HG02678 (cell line): ENCODE measurements at regions not wholly inside any gene's neighbourhood (a gene's known extent, or its start where the extent isn't known, plus 50 kb on each side); places are given as distances from the start of the nearest gene placed in this dataset.

Experiments used
- ATAC-seq: cut with Tn5 transposase; IDR thresholded peaks from one replicate; pipeline ENCODE4 v1.9.1; 2021; ENCODE audit warnings: mild to moderate bottlenecking, moderate library complexity; ENCODE audit not compliant: unreplicated experiment

DNA sequence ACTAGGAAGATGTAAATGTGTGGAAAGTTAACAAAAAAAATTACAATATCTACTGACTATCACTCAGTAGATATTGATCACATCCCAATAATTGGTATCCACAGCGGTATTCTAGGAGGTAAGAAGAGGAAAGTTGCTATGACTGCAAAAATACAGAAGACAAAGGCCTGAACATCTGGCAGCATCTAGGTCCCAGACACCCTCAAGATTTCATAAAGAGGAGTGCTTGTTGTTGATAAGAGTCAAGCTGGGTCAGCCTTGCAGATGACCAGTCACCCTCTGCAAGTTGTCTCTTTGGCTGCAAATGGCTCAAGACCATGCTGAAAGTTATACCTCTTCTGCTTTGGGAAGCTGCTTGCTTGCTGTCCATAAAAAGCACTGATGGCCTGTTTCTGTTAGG lies 179.8 kb upstream of the FOXN2 start:
- ATAC-seq = no peak

DNA sequence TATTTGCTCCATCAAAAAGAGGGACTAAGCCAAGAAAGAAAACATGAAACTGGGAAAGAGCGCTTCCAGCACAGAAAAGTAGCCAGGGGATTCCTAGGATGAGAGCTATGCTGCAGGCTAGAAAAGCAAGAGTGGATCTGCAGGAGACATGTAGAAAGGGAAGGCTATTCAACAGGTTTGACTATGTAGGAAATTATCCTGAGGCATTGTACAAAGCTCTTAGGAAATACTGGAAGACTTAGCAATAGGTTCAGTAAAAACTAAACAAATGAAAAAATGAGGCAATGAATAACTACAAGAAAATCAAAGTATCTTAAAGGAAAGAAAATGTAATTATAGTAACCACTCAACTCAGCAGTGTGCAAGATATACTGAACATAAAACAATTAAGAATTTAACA lies 178.7 kb upstream of the FOXN2 start:
- ATAC-seq = no peak

DNA sequence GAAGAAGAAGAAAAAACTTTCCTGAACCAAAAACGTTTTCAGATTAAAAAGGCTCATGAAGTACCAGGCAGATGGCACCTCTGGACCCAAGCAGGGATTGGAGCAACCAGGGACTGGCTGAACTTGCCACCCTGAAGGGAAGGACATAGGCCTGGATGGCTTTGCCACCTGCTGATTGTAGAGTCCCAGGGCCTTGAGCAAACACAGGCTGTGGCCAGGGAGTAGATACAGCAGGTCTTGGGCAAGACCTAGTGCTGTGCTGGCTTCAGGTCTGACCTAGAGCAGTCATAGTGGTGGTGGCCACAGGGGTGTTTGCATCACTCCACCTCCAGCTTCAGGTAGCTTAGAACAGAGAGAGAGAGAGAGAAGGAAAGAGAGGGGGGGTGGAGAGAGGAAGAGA lies 176.7 kb upstream of the FOXN2 start:
- ATAC-seq = no peak

DNA sequence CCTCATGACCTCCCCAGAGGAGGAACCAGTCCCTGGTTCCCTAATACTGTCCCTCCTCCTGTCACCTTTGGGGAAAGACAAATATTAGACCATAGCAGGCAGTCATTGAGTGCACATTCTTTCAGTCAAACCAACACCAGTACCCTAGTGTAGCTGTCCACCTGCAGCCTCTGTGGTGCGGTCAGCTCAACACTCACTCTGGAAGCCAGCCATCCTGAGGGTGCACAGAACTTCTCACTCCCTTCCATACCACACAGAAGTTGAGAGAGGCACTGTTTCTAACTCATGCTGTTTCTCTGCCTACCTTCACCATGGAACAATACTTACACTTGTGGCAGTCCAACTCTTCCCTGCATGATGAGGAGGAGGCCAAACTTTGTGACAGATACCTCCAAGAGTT lies 175.6 kb upstream of the FOXN2 start:
- ATAC-seq = no peak

DNA sequence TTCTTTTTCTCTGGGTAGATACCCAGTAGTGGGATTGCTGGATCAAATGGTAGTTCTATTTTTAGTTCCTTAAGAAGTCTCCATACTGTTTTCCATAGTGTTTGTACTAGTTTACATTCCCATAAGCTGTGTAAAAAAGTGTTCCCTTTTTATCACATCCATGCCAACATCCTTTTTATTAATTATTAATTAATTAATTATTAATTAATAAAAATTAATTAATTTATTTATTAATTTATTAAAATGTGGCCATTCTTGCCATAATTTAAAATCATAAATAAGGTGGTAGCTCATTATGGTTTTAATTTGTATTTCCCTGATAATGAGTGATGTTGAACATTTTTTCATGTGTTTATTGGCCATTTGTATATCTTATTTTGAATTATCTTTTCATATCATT lies 173.9 kb upstream of the FOXN2 start:
- ATAC-seq = no peak

DNA sequence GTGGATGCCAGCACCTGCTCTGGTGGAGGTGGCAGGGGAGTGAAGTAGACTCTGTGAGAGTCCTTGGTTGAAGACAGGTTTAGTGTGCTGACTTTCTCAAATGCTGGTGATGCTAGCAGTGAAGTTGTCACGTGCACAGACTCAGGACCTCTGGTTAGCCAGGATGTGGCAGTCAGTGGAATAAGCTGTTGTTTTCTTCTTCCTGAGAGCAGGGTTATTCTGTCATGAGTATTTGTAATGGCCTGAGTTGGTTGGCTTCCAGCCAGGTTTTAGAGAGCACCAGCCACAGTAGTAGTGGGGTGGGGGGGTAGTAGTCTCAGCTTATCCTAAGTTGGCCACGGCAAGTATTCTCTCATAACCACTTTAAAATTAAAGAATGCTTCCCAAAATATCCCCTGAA lies 169.7 kb upstream of the FOXN2 start:
- ATAC-seq = no peak

DNA sequence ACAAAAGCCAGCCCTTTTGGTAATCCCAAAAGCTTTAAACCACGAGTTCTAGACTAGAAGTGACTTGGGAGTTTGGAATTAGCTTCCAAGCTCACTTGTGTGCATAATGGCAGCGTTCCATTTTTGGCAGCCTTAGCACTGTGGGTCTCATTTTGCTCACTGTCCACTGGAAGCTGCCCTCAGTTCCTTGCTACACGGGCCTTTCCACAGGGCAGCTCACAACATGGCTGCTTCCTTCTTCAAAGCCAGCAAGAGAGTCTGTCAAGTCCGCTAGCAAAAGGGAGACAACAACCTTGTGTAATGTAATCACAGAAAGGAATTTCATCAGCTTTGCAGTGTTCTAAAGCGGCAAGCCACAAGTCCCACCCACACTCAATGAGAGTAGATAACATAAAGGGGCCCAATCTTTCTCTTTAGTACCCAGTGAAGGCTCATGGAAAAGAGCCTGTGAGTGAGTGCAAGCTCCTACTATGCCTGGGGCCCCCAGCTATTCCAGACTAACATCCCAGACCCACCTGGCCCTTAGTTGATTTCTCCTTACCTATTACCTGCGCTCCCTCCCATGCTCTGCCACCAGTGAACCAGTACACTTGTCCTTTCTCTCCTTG lies 168.5 kb upstream of the FOXN2 start:
- ATAC-seq = no peak

DNA sequence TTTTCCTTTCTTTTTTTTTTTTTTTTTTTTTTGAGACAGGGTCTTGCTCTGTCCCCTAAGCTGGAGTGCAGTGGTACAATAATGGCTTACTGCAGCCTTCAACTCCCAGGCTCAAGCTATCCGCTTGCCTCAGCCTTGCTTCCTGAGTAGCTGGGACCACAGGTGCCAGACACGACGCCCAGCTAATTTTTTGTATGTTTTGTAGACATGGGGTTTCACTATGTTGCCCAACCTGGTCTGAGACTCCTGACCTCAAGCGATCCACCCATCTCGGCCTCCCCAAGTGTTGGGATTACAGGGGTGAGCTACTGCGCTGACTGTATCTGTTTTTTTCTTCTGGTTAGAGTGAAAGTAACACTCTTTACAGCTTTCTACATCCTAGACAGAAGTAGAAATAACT lies 167.9 kb upstream of the FOXN2 start:
- no peak for ATAC-seq

DNA sequence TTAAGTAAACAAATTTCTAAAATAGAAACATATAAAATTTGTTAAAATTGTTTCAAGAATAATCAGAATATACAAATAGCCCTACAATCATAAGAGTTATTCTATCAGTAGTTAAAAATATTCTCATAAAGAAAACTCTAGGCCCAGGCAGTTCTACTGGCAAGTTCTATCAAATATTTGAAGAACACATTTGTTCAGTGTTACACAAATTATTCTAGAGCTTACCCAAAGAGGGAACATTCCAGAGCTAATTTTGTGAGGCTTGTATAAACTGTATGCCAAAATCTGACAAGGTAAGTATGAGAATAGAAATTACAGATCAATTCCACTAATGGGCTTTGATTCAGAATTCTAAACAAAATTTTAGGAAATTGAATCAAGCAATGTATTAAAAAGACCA lies 166.8 kb upstream of the FOXN2 start:
- ATAC-seq = no peak

DNA sequence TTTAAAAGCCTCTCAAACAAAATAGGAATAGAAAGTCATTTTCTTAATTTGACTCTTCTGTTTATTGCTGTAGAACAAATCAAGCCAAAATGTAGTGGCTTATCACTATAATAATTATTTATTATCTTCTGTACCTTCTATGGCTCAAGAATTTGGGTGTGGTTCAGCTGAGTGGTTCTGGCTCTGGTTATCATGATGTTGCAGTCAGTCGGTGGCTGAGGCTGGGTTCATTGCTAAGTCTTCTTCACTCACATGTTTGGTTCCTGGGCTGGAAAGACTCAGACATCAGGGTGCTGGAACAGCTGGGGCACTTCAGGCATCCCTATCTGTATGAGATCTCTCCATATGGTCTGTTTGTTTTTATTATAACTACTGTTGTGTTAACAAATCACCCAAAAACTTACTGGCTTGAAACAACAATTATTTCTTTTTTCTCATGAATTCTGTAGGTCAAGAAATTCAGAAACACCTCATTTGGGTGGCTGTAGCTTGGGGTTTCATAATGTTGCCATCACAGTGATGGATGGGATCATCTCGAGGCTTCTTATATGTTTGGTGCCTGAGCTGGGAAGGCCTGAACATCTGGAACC lies 165.5 kb upstream of the FOXN2 start:
- no peak for ATAC-seq

DNA sequence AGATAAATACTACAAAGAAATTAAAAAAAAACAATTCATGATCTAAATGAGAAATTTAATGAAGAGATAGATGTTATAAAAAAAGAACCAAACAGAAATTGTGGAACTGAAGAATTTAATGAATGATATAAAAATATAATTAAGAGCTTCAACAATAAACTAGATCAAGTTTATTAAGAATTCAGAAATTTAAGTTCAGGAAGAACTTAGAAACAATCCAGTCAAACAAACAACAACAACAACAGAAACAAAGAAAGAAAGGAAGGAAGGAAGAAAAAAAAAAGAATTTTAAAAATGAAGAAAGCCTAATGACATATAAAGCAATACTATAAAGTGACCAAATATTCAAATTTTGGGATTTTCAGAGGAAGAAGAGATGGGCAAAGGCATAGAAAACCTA lies 157.3 kb upstream of the FOXN2 start:
- no peak for ATAC-seq

DNA sequence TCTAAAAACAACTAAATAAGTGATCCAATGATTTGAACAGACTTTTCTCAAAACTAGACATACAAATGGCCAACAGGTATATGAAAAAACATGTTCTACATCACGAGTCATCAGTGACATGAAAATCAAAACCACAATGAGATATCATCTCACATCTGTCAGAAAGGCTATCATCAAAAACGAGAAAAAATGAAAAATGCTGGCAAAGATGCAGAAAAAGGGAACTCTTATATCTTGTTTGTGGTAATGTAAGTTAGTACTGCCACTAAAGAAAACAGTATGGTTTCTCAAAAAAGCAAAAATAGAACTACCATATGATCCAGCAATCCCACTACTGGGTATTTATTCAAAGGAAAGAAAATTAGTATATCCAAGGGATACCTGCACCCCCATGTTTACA lies 152.9 kb upstream of the FOXN2 start:
- no peak for ATAC-seq

DNA sequence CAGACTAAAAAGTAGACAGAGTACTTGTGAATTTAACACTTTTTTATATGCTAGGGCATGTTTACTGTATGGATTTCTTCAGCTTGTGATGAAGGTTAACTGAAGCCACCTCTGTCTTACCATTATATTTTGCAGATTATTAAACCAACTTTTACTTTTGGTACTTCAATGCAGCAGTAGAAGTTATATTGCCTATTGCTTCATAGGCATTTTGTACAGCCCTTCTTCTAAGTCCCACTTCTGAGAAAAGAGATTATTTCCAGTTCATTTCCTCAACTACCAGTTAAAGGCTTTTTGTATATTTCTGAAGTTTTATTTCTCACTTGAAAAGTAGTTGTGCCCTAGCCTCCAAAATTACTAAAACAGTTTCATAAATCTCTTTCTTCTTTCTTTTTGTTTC lies 151.7 kb upstream of the FOXN2 start:
- no peak for ATAC-seq

DNA sequence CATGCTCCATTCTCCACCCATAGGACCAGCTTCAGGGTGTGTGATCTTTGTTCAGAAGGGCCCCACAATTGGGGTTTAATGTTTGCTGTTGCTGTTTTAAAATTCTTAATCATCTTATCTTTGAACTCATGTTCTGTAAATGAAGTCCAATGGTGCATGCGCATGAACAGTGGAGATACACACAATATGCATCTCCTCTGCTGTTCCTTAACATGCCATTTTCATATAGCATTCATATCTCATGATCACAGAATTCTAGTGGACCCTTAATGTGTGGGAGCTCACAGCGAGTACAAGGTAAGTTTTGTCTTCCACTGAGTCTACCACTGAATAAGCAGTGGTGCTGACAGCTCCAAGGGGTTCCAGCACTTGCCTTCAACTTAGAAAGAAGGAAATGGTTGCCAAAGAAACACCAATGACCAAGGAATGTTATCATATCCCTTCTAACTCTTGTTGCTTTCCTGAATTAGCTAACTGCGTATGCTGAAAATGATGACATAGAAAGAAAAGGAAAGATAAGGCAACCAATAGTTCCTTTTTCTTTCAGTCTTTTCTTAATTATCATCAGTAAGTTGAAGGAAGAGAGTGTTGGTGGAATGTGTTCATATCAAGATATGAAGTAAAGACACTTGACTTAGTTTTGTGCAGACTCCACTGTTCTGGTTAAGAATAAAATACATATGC lies 149.3 kb upstream of the FOXN2 start:
- ATAC-seq = no peak

DNA sequence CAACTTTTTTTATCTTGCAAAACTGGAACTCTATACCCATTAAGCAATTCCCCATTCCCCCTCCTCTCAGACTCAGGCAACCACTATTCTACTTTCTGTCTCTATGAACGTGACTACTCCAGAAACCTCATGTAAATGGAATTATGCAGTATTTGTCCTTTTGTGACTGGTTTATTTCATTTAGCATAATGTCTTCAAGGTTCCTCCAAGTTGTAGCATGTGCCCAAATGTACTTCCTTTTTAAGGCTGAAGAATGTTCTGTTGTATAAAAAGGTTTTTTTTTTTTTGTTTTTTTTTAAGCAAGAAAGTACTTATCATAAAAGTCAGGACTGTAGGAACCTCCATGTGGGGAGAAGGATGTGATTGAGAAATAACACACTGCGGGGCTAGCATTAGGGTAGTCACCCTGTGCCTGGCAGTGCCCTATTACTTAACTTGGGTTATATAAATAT lies 145.3 kb upstream of the FOXN2 start:
- ATAC-seq = no peak

DNA sequence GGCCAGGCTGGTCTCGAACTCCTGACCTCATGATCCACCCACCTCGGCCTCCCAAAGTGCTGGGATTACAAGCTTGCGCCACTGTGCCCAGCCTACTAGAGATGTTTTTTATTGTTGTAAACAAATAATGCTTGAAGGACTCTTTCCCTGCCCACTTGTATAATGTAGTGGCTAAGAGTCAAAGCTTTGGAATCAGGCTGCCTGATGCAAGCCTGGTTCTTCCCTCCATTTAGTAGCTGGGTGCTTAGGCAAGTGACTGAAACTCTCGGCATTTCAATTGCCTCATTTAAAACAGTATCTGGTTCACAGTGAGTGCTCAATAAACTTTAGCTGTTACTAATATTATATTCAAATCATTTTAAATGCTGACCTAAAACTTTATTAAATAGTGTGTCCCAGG lies 144.2 kb upstream of the FOXN2 start:
- no peak for ATAC-seq

DNA sequence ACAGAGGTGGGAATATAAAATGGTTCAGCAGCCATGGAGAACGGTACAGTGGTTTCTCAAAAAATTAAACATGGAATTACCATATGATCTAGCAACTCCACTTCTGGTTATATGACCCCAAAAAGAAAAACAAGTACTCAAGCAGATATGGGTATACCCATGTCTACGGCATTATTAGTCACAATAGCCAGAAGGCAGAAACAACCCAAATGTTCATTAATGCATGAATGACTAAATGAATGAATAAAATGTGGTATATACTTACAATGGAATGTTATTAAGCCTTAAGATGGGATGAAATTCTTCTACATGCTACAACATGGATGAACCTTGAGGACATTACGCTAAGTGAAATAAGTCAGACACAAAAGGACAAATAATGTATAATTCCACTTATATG lies 141.3 kb upstream of the FOXN2 start:
- no peak for ATAC-seq

DNA sequence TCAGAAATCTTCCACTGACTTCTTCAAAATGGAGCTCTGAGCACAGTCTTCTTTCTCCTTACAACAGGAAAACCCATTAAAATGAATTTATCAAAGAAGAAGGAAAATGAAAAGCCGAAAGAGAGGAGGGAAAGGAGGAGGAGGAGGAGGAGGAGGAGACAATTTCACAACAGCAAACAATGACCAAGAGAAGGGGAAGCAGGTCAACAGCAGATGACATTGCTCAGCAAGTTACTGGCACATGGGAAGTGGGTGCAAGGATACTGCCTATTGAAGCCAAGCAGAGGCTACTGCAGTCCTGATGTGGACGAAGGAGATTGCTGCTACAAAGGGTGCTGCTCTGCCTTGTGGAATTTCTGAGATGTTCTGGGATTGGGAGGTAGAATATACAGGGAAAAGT lies 140.0 kb upstream of the FOXN2 start:
- no peak for ATAC-seq

DNA sequence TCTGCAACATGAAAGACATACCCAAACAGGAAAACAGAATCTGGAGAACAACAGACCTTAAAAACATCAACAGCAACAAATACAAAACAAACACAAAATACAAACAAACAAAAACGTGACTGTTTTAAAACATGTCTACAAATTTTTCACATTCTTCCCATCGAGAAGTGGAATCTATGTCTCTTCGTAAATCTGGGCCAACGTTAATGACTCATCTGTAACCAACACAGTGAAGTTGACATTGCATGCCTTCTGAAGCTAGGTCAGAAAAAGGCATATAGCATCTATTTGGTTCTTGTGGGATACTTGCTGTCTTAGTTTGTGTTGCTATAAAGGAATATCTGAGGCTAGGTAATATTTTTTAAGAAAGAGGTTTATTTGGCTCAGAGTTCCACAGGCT lies 139.2 kb upstream of the FOXN2 start:
- ATAC-seq = no peak

DNA sequence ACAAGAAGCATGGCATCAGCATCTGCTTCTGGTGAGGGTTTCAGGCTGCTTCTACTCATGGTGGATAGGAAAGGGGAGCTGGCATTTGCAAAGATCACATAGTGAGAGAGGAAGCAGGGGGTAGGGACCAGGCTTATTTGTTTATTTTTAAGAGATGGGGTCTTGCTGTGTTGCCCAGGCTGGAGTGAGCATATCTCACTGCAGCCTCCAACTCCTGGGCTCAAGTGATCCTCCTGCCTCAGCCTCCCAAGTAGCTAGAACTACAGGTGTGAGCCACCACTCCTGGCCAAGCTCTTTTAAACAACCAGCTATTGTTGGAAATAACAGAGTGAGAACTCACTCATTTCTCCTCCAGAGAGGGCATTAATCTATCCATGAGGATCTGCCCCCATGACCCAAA lies 138.8 kb upstream of the FOXN2 start:
- ATAC-seq = no peak

DNA sequence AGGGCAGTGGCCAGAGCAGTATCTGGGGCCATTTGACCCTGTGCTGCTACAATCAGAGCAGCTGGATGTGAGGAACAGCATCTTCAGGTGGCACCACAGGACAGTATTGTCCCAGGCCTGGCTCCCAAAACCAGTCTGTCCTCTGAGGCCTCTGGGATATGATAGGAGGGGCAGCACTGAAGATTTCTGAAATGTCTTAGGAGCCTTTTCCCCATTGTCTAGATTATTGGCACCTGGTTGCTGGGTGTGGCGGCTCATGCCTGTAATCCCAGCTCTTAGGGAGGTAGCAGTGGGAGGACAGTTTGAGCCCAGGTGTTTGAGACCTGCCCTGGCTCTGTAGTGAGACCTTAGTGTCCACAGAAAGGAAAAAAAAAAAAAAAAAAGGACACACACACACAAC lies 137.6 kb upstream of the FOXN2 start:
- no peak for ATAC-seq

DNA sequence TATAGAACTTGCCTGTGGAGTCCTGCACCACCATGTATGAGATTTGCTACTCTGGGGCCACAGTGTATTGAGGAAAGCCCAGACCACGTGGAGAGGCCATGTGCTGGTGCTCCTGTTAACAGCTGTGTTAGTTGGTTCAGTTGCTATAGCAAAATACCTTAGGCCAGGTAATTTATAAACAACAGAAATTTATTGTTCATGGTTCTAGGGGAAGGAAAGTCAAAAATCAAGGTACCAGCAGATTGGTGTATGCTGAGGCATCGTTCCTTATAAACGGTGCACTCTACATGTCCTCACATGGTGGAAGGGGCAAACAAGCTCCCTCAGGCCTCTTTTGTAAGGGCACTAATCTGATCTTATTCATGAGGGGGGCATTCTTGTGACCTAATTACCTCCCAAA lies 135.9 kb upstream of the FOXN2 start:
- ATAC-seq = no peak

DNA sequence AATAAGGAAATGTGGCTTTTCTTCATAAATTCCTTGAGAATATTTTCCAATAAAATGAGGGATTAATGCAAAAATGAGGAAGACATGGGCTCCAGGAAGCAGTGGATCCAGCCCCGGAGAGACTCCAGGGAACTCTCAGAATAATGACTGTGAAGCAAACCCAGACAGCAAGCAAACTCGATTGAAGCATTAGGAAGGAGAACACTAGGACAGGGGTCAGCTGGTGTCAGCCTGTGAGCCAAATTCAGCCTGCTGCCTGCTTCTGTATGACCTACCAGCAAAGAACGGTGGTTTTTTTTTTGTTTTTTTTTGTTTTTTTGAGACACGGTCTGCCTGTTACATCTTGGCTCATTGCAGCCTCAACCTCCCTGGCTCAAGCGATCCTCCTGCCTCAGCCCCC lies 133.9 kb upstream of the FOXN2 start:
- no peak for ATAC-seq
